H1 (cell line): ENCODE measurements at regions not wholly inside any gene's neighbourhood (a gene's known extent, or its start where the extent isn't known, plus 50 kb on each side); places are given as distances from the start of the nearest gene placed in this dataset.

ENCODE experiments used
- CTCF ChIA-PET: fragments of 300-600 bp; sonication (Branson Sonifier 250); formaldehyde crosslinking; loops from one replicate; lab custom pipeline; 2021; ENCODE audit not compliant: partially characterized antibody; lab: Charles Lee
- POLR2A ChIA-PET: fragments of 300-600 bp; sonication (Branson Sonifier 250); formaldehyde crosslinking; loops from one replicate; lab custom pipeline; 2021; ENCODE audit warnings: inconsistent platforms; ENCODE audit not compliant: partially characterized antibody; lab: Charles Lee
- DNase-seq, 2 experiments: peaks; one replicate each; pipeline versions ENCODE4 v3.0.0 to v3.0.0-alpha.2; 2010 to 2022; ENCODE audit warnings: low spot score in 2 of 2, low read depth in 1 of 2, mixed read lengths in 1 of 2
- FAIRE-seq: peaks from 2 replicates; lab custom pipeline; 2011; peaks lifted over from hg19 to GRCh38; lab: Jason Lieb, UNC
- H2AFZ ChIP-seq: 2 replicates; pipeline ENCODE4 v1.8.1; 2012; ENCODE audit warnings: low read length, inconsistent platforms
- H2AK5ac ChIP-seq: 2 replicates; pipeline ENCODE4 v1.6.1; 2013; ENCODE audit warnings: low read depth, low read length
- H2BK120ac ChIP-seq: replicated peaks from 2 replicates; pipeline ENCODE3; 2013; ENCODE audit warnings: low read depth, low read length, inconsistent platforms
- H2BK12ac ChIP-seq: 2 replicates; pipeline ENCODE4 v1.6.1; 2013; ENCODE audit warnings: low read depth, low read length
- H2BK15ac ChIP-seq: 2 replicates; pipeline ENCODE4 v1.6.1; 2013; ENCODE audit warnings: low read length
- H2BK20ac ChIP-seq: 2 replicates; pipeline ENCODE4 v1.6.1; 2013; ENCODE audit warnings: low read length
- H2BK5ac ChIP-seq: 2 replicates; pipeline ENCODE4 v1.6.1; 2013; ENCODE audit warnings: low read depth, low read length
- H3K14ac ChIP-seq: 2 replicates; pipeline ENCODE4 v1.6.1; 2013; ENCODE audit warnings: inconsistent platforms; ENCODE audit not compliant: insufficient read length
- H3K18ac ChIP-seq: 2 replicates; pipeline ENCODE4 v1.6.1; 2013; ENCODE audit warnings: low read length; ENCODE audit errors: extremely low read depth
- H3K23ac ChIP-seq: 2 replicates; pipeline ENCODE4 v1.6.1; 2013; ENCODE audit warnings: inconsistent platforms; ENCODE audit not compliant: insufficient read length
- H3K23me2 ChIP-seq: 2 replicates; pipeline ENCODE4 v1.6.1; 2013; ENCODE audit warnings: low read depth, low read length
- H3K27ac ChIP-seq: 2 replicates; pipeline ENCODE4 v1.6.1; 2011; ENCODE audit warnings: low read depth, low read length, inconsistent platforms
- H3K27me3 ChIP-seq, 4 experiments: replicated peaks in 1 of 4; 1 replicate in 1 of 4; 2 replicates in 3 of 4; pipeline versions ENCODE4 v1.6.1 to v1.8.1; 2011 to 2013; ENCODE audit warnings: low read length in 3 of 4, mild to moderate bottlenecking in 3 of 4, inconsistent platforms in 2 of 4, mixed read lengths in 2 of 4, moderate library complexity in 1 of 4; ENCODE audit not compliant: control insufficient read depth in 3 of 4, insufficient read depth in 3 of 4; ENCODE audit errors: extremely low read depth in 1 of 4
- H3K36me3 ChIP-seq, 4 experiments: 2 replicates each; pipeline versions ENCODE4 v1.6.1 to v1.8.1; 2011 to 2013; ENCODE audit warnings: mild to moderate bottlenecking in 4 of 4, low read length in 3 of 4, moderate library complexity in 2 of 4, control low read depth in 1 of 4, inconsistent platforms in 1 of 4; ENCODE audit not compliant: insufficient read depth in 4 of 4, control insufficient read depth in 2 of 4
- H3K4ac ChIP-seq: replicated peaks from 2 replicates; pipeline ENCODE3; 2013; ENCODE audit warnings: low read length, low read depth, mixed read lengths, inconsistent platforms; ENCODE audit not compliant: insufficient read length
- H3K4me1 ChIP-seq, 4 experiments: replicated peaks in 1 of 4; 1 replicate in 1 of 4; 2 replicates in 3 of 4; pipeline versions ENCODE4 v1.6.1 to v1.8.1; 2011 to 2013; ENCODE audit warnings: low read length in 3 of 4, inconsistent platforms in 2 of 4, mixed read lengths in 1 of 4; ENCODE audit not compliant: insufficient read depth in 4 of 4, control insufficient read depth in 3 of 4
- H3K4me2 ChIP-seq, 2 experiments: 2 replicates each; pipeline versions ENCODE4 v1.6.1 to v1.8.1; 2011 to 2013; ENCODE audit warnings: low read depth in 2 of 2, low read length in 2 of 2, control low read depth in 1 of 2, inconsistent platforms in 1 of 2, mild to moderate bottlenecking in 1 of 2; ENCODE audit not compliant: insufficient read depth in 1 of 2
- H3K4me3 ChIP-seq, 4 experiments: fragments of 200-600, 300-600 bp in 1 of 4; sonication (generic), shearing (Covaris generic), sonication (Bioruptor Twin) in 1 of 4; 2 replicates each; pipeline versions ENCODE4 v1.5.1 to v1.8.1; 2011 to 2016; ENCODE audit warnings: low read length in 4 of 4, low read depth in 3 of 4, control low read depth in 2 of 4, inconsistent platforms in 2 of 4, mild to moderate bottlenecking in 2 of 4, mixed read lengths in 1 of 4, moderate library complexity in 1 of 4; ENCODE audit not compliant: insufficient read depth in 2 of 4; ENCODE audit errors: extremely low read depth in 1 of 4
- H3K56ac ChIP-seq: replicated peaks from 2 replicates; pipeline ENCODE3; 2013; ENCODE audit warnings: low read depth, mild to moderate bottlenecking, mixed read lengths, low read length, inconsistent platforms; ENCODE audit not compliant: insufficient read length
- H3K79me1 ChIP-seq: 2 replicates; pipeline ENCODE4 v1.6.1; 2013; ENCODE audit warnings: low read depth, low read length, control low read depth
- H3K79me2 ChIP-seq, 2 experiments: 2 replicates each; pipeline versions ENCODE4 v1.6.1 to v1.8.1; 2012 to 2013; ENCODE audit warnings: low read length in 2 of 2, mild to moderate bottlenecking in 2 of 2, inconsistent platforms in 1 of 2; ENCODE audit not compliant: insufficient read depth in 2 of 2, control insufficient read depth in 1 of 2
- H3K9ac ChIP-seq, 4 experiments: replicated peaks in 1 of 4; 1 replicate in 1 of 4; 2 replicates in 3 of 4; pipeline versions ENCODE4 v1.6.1 to v1.8.1; 2011 to 2013; ENCODE audit warnings: low read depth in 3 of 4, low read length in 3 of 4, control low read depth in 2 of 4, mild to moderate bottlenecking in 2 of 4, moderate library complexity in 2 of 4, inconsistent platforms in 1 of 4; ENCODE audit errors: extremely low read depth in 1 of 4
- H3K9me3 ChIP-seq, 2 experiments: 2 replicates each; pipeline versions ENCODE4 v1.6.1 to v1.8.1; 2012 to 2013; ENCODE audit warnings: mild to moderate bottlenecking in 2 of 2, moderate library complexity in 2 of 2, control low read depth in 1 of 2, inconsistent platforms in 1 of 2, low read depth in 1 of 2, low read length in 1 of 2, mixed read lengths in 1 of 2; ENCODE audit not compliant: insufficient read depth in 2 of 2
- H4K20me1 ChIP-seq, 2 experiments: replicated peaks in 1 of 2; 2 replicates each; pipeline versions ENCODE3 to v1.8.1; 2011 to 2013; ENCODE audit warnings: inconsistent platforms in 2 of 2, low read length in 2 of 2, mild to moderate bottlenecking in 1 of 2; ENCODE audit not compliant: insufficient read depth in 2 of 2, control insufficient read depth in 1 of 2
- H4K5ac ChIP-seq: 2 replicates; pipeline ENCODE4 v1.6.1; 2013; ENCODE audit warnings: low read length, low read depth, mixed read lengths, inconsistent platforms; ENCODE audit not compliant: insufficient read length
- H4K8ac ChIP-seq: 2 replicates; pipeline ENCODE4 v1.8.0; 2013; ENCODE audit warnings: mild to moderate bottlenecking, moderate library complexity, low read length, inconsistent platforms; ENCODE audit not compliant: insufficient read depth; ENCODE audit errors: extremely low read depth
- H4K91ac ChIP-seq: replicated peaks from 2 replicates; pipeline ENCODE3; 2013; ENCODE audit warnings: low read length, mixed read lengths, inconsistent platforms; ENCODE audit not compliant: insufficient read length
- BCL11A ChIP-seq, 2 experiments: IDR thresholded peaks; one replicate each; pipeline ENCODE4 v1.6.1; 2011; ENCODE audit warnings: low read depth in 2 of 2, low read length in 2 of 2, mild to moderate bottlenecking in 2 of 2
- BRCA1 ChIP-seq: IDR thresholded peaks from 2 replicates; pipeline ENCODE4 v1.6.1; 2012; ENCODE audit warnings: low read depth, low read length, improper control_type of control experiment
- CBX5 ChIP-seq: fragments of 300-800, 300-1000 bp; sonication (generic); IDR thresholded peaks from 2 replicates; pipeline ENCODE4 v1.7.1; 2016; ENCODE audit warnings: antibody characterized with exemption, low read length, low read depth
- CEBPB ChIP-seq: IDR thresholded peaks from 2 replicates; pipeline ENCODE4 v1.6.1; 2012; ENCODE audit warnings: low read depth, low read length
- JUN ChIP-seq: IDR thresholded peaks from 2 replicates; pipeline ENCODE4 v1.6.1; 2011; ENCODE audit warnings: low read depth, mild to moderate bottlenecking, improper control_type of control experiment, low read length
- JUND ChIP-seq: IDR thresholded peaks from 2 replicates; pipeline ENCODE4 v1.6.1; 2011; ENCODE audit warnings: mild to moderate bottlenecking, improper control_type of control experiment, low read length
- RAD21 ChIP-seq, 2 experiments: IDR thresholded peaks in 1 of 2; conservative IDR thresholded peaks in 1 of 2; 2 replicates each; pipeline ENCODE4 v1.6.1; 2011; ENCODE audit warnings: low read depth in 2 of 2, low read length in 2 of 2, improper control_type of control experiment in 1 of 2, inconsistent platforms in 1 of 2, mild to moderate bottlenecking in 1 of 2, moderate library complexity in 1 of 2
- RBBP5 ChIP-seq: IDR thresholded peaks from 2 replicates; pipeline ENCODE4 v1.7.1; 2012; ENCODE audit warnings: low read depth, mild to moderate bottlenecking, inconsistent platforms, low read length, moderate library complexity, borderline replicate concordance
- SIN3A ChIP-seq, 2 experiments: IDR thresholded peaks in 1 of 2; conservative IDR thresholded peaks in 1 of 2; 2 replicates each; pipeline ENCODE4 v1.6.1; 2011 to 2012; ENCODE audit warnings: low read length in 2 of 2, improper control_type of control experiment in 1 of 2, low read depth in 1 of 2, mild to moderate bottlenecking in 1 of 2
- TAF7 ChIP-seq: optimal IDR thresholded peaks from 2 replicates; pipeline ENCODE3; 2011; ENCODE audit warnings: low read depth, mild to moderate bottlenecking, inconsistent platforms, low read length, moderate library complexity, borderline replicate concordance
- WGBS, 2 experiments: shearing (Covaris generic) in 1 of 2; methylation state at CpG; one replicate each; pipeline versions ENCODE4 v1.1.6 to v1.1.7; 2013 to 2015; ENCODE audit warnings: low lambda C conversion rate in 2 of 2, mixed read lengths in 2 of 2, inconsistent platforms in 1 of 2, low coverage in 1 of 2, missing lambda C conversion rate in 1 of 2; ENCODE audit not compliant: insufficient replicate concordance in 2 of 2, insufficient coverage in 1 of 2, insufficient read length in 1 of 2; ENCODE audit errors: extremely low coverage in 1 of 2, missing lambda C conversion rate in 1 of 2; 5-methylcytosine and 5-hydroxymethylcytosine counted together
- TF ChIP-seq, protein P1 (sequence below): IDR thresholded peaks from 2 replicates; pipeline ENCODE4 v1.6.1; 2011; ENCODE audit warnings: low read length, improper control_type of control experiment

DNA sequence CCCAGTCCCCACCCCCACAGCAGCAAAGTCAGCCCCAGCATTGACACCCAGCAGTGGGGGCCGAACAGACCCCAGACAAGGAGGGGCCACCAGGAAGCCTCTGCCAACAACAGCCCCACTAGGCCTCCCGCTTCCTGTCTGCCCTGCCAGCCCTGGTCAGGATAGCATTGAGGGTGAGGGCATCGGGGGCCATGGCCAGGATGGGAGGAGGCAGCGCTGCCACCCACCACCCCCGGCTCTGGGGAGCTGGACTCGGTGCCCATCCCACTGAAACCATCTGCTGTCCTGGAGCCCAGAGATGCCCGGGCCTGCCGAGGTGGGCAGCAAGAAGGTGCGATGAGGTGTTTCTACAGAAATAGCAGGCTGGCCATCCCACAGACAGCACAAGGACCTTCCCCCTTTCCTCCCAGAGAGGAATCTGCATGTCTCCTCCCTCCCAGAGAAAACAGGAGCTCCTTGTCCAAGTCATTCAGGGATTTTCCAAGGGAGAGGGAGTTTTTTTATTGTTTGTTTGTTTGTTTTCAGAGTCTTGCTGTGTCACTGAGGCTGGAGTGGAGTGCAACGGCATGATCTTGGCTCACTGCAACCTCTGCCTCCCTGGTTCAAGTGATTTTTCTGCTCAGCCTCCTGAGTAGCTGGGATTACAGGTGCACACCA, 62.1 kb upstream of the BHLHE23 start:
- Histone ChIP-seq H2BK5ac (no peak overlapping the region), H2BK12ac (no peak overlapping the region), H4K8ac (no peak overlapping the region), H3K4me3 (no peak overlapping the region), H2AK5ac (no peak overlapping the region), H3K14ac (no peak overlapping the region), H3K4me1 (peaks cover 0 to 6% (median 1%) of the 10 kb centered on the region in 4 experiments; a peak in 5 of 7 replicates), H3K18ac (no peak overlapping the region), H2BK20ac (no peak overlapping the region), H3K9ac (no peak overlapping the region), H3K23me2 (peaks cover 3% of the 10 kb centered on the region; the same call in 1 of the 2 replicates), H3K36me3 (no peaks in the 10 kb centered on the region), H2BK15ac (no peak overlapping the region), H3K56ac (no peak overlapping the region), H2AFZ (no peak overlapping the region), H3K27me3 (peaks cover 9 to 26% (median 19%) of the 10 kb centered on the region in 4 experiments), H3K4ac (no peak overlapping the region), H3K79me2 (no peaks in the 10 kb centered on the region), H3K79me1 (no peaks in the 10 kb centered on the region), H3K27ac (no peak overlapping the region), H4K5ac (no peak overlapping the region), H3K9me3 (no peaks in the 10 kb centered on the region; a peak in 1 of 4 replicates), H2BK120ac (no peak overlapping the region), H4K20me1 (no peaks in the 10 kb centered on the region), H3K23ac (no peak overlapping the region), H3K4me2 (no peak overlapping the region), H4K91ac (no peak overlapping the region)
- DNase-seq (no peak), FAIRE-seq (no peak)
- ChIA-PET POLR2A (interaction anchor here (0.8 kb wide), 1 partner anchor 32 kb away, joined by 3 read pairs; no protein-coding TSS in a partner anchor), CTCF (interaction anchor here (1.0 to 2.1 kb wide), 4 partner anchors 13 to 162 kb away, joined by 3 to 5 read pairs (median 4); no protein-coding TSS in a partner anchor)
- 89% methylated on average over 10 of the region's 10 CpGs; no CpG with 5 or more reads in 1 of the 2 experiments for WGBS, 2 experiments
- TF ChIP-seq RAD21 (IDR thresholded peaks at IDR 0.05 in 1 of 2, conservative IDR thresholded peaks at IDR 0.05 in 1 of 2; ENCODE audit: low read depth in 2 of 2, low read length in 2 of 2) (no peak), TAF7 (no peak), BRCA1 (no peak), CEBPB (no peak), CBX5 (no peak), JUND (no peak), BCL11A (IDR thresholded peaks at IDR 0.05; ENCODE audit: low read depth in 2 of 2, low read length in 2 of 2) (no peak), JUN (no peak), SIN3A (conservative IDR thresholded peaks at IDR 0.05 in 1 of 2, IDR thresholded peaks at IDR 0.05 in 1 of 2; ENCODE audit: low read depth in 1 of 2, low read length in 2 of 2) (no peak), RBBP5 (no peak)
- TF ChIP-seq, protein P1, sequence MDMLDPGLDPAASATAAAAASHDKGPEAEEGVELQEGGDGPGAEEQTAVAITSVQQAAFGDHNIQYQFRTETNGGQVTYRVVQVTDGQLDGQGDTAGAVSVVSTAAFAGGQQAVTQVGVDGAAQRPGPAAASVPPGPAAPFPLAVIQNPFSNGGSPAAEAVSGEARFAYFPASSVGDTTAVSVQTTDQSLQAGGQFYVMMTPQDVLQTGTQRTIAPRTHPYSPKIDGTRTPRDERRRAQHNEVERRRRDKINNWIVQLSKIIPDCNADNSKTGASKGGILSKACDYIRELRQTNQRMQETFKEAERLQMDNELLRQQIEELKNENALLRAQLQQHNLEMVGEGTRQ: no peak
